HPDE6-E6E7 (cell line): ENCODE measurements at regions not wholly inside any gene's neighbourhood (a gene's known extent, or its start where the extent isn't known, plus 50 kb on each side); places are given as distances from the start of the nearest gene placed in this dataset.
A peak's percentile ranks its signal among the peaks of the same experiment; 100 is the strongest.
"Not testable (repeated sequence)": the region's sequence is repeated elsewhere in the genome, so short reads cannot be mapped to it uniquely, and the experiment has no call there.

Experiments
- DNase-seq: peaks from one replicate; pipeline ENCODE4 v3.0.0; 2011; ENCODE audit warnings: missing footprints; ENCODE audit errors: extremely low spot score

- peak; percentile 27 for DNase-seq
These were observed 258.1 kb downstream of the PCNX1 start for GRCh38 chr14:71165121-71166031.

- peak; percentile 60 for DNase-seq
These were observed 259.1 kb downstream of the PCNX1 start for GRCh38 chr14:71166180-71166837.

- DNase-seq: not testable (repeated sequence)
These were observed 260.2 kb downstream of the PCNX1 start for GRCh38 chr14:71167325-71167950.

- DNase-seq: not testable (repeated sequence)
These were observed 260.9 kb downstream of the PCNX1 start for GRCh38 chr14:71168161-71168560.

- no peak for DNase-seq
These were observed 261.5 kb downstream of the PCNX1 start for GRCh38 chr14:71168564-71169427.

- DNase-seq: no peak
These were observed 262.6 kb downstream of the PCNX1 start for GRCh38 chr14:71169861-71170260.

- peak; percentile 82 for DNase-seq
These were observed 268.2 kb downstream of the PCNX1 start for GRCh38 chr14:71175491-71175890.

- DNase-seq: no peak
These were observed 271.8 kb downstream of the PCNX1 start for GRCh38 chr14:71179066-71179465.

GRCh38 chr14:71180397-71180796, 273.1 kb downstream of the PCNX1 start:
- DNase-seq: no peak

- no peak for DNase-seq
These were observed 274.1 kb downstream of the PCNX1 start for GRCh38 chr14:71181215-71182003.

- no peak for DNase-seq
These were observed 276.8 kb downstream of the PCNX1 start for GRCh38 chr14:71183876-71184689.

- DNase-seq: no peak
These were observed 278.4 kb downstream of the PCNX1 start for GRCh38 chr14:71185637-71186036.

- no peak for DNase-seq
These were observed 280.5 kb downstream of the PCNX1 start for GRCh38 chr14:71187633-71188356.

GRCh38 chr14:71190770-71191374, 283.6 kb downstream of the PCNX1 start:
- DNase-seq: no peak

- no peak for DNase-seq
These were observed 286.4 kb downstream of the PCNX1 start for GRCh38 chr14:71193663-71194062.

- DNase-seq: no peak
These were observed 287.0 kb downstream of the PCNX1 start for GRCh38 chr14:71194251-71194650.

- no peak for DNase-seq
These were observed 289.7 kb downstream of the PCNX1 start for GRCh38 chr14:71196921-71197320.

GRCh38 chr14:71198687-71199086, 291.4 kb downstream of the PCNX1 start:
- no peak for DNase-seq

- no peak for DNase-seq
These were observed 294.6 kb downstream of the PCNX1 start for GRCh38 chr14:71201840-71202239.
